ENCODE measurements at regions not wholly inside any gene's neighbourhood (a gene's known extent, or its start where the extent isn't known, plus 50 kb on each side); places are given as distances from the start of the nearest gene placed in this dataset.

DNA sequence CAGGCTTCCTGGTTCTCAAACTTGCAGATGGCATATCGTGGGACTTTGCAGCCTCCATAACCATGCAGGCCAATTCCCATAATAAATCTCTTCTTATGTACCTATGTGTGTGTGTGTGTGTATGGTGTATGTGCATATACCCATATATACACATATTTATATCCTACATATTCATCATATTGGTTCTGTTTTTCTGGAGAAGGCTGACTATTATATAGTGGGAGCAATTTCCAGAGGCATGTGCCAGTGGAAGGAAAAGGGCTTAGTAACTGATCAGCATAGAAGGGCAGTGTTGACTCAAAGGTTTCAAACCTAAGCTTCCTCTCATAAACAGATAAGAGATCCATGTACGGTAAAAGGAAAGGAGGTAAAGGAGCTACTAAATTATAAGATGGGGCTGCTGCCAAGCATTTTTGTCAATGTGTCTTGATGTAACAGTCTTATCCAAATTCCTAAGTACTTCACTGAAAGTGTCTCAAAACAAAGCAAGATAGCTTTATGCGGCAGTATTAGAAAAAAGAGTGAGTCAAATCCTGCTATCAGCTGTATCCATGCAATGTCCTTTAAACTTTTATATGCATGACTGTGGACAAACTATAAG is 432.1 kb downstream of the TBC1D4 start:
- no peak overlapping the region for H2AFZ ChIP-seq (ENCODE audit: control insufficient read depth, low read depth, low read length)
- no peak for FAIRE-seq
- H3K9ac ChIP-seq (ENCODE audit: control insufficient read depth, insufficient read depth, low read length): no peak overlapping the region
- no peaks in the 10 kb centered on the region for H3K4me1 ChIP-seq (ENCODE audit: control insufficient read depth, insufficient read depth, low read length)
- intact Hi-C loops (cut with micrococcal nuclease; ENCODE audit: unreplicated experiment) (no loop called here), in situ Hi-C loops (cut with MboI) (no loop called here)
- H3K4me2 ChIP-seq (ENCODE audit: control insufficient read depth, insufficient read depth): no peak overlapping the region
- ChIA-PET SMC1A (ENCODE audit: uncharacterized antibody, unreplicated experiment) (no interaction called here), POLR2A (no interaction called here), CTCF (interaction anchor here (1.5 kb wide), 1 partner anchor 11 kb away, joined by 3 read pairs; no protein-coding TSS in a partner anchor), RAD21 (ENCODE audit: unreplicated experiment) (no interaction called here)
- H4K20me1 ChIP-seq (ENCODE audit: control insufficient read depth, insufficient read depth): no peaks in the 10 kb centered on the region
- BruUV-seq (replicated peaks): no TSS peak
- H3K27ac ChIP-seq (ENCODE audit: control insufficient read depth, insufficient read depth): no peak overlapping the region
- TF ChIP-seq RUNX3 (IDR thresholded peaks at IDR 0.05; ENCODE audit: low read length): no peak
- TF ChIP-seq, protein P1, sequence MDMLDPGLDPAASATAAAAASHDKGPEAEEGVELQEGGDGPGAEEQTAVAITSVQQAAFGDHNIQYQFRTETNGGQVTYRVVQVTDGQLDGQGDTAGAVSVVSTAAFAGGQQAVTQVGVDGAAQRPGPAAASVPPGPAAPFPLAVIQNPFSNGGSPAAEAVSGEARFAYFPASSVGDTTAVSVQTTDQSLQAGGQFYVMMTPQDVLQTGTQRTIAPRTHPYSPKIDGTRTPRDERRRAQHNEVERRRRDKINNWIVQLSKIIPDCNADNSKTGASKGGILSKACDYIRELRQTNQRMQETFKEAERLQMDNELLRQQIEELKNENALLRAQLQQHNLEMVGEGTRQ (IDR thresholded peaks at IDR 0.05; ENCODE audit: borderline replicate concordance, low read depth, low read length): no peak
- no peak for TF ChIP-seq IKZF1 (conservative IDR thresholded peaks at IDR 0.05)
- no peak for TF ChIP-seq RB1 (IDR thresholded peaks at IDR 0.05; ENCODE audit: borderline replicate concordance)
- 50% methylated on average over 3 of the region's 3 CpGs for WGBS (ENCODE audit: insufficient coverage, insufficient replicate concordance, low lambda C conversion rate, missing lambda C conversion rate)
- H3K9me3 ChIP-seq (replicated peaks; ENCODE audit: control insufficient read depth, insufficient read depth, low read length): no peaks in the 10 kb centered on the region
- H3K4me3 ChIP-seq: no peak overlapping the region
- ATAC-seq: no peak
- DNase-seq (ENCODE audit: low read depth, low spot score): no peak
- no peaks in the 10 kb centered on the region for H3K36me3 ChIP-seq (ENCODE audit: control insufficient read depth in 2 of 2, insufficient read depth in 2 of 2, low read length in 1 of 2)
- H3K27me3 ChIP-seq (replicated peaks in 1 of 2; ENCODE audit: control insufficient read depth in 2 of 2, insufficient read depth in 2 of 2, low read length in 1 of 2): peaks cover 0 to 2% of the 10 kb centered on the region in 2 experiments; a peak in 1 of 4 replicates
- no peaks in the 10 kb centered on the region for H3K79me2 ChIP-seq (ENCODE audit: control insufficient read depth, insufficient read depth, low read length)

DNA sequence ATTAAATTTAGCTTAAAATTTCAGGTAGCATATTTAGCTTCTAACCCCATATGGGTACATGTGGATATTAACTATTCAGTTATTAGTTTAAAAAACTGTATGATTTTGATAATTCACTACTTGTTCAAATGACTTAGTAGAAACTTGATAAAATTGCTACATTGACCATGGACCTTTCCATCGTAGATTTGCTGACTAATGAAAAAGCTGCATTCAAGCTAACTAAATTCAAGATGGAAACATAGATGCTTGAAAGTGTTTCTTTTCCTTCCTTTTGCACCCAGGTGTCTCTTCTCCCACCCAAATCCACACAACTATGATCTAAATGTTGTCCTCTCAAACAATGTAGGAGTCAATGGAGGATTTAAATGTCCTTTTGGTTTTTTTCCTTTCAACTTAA is 439.2 kb downstream of the TBC1D4 start:
- H3K4me2 ChIP-seq (ENCODE audit: control insufficient read depth, insufficient read depth): no peak overlapping the region
- DNase-seq (ENCODE audit: low read depth, low spot score) (no peak), FAIRE-seq (no peak), ATAC-seq (no peak)
- H2AFZ ChIP-seq (ENCODE audit: control insufficient read depth, low read depth, low read length): no peak overlapping the region
- no peaks in the 10 kb centered on the region for H4K20me1 ChIP-seq (ENCODE audit: control insufficient read depth, insufficient read depth)
- ChIA-PET RAD21 (ENCODE audit: unreplicated experiment) (no interaction called here), CTCF (no interaction called here), POLR2A (no interaction called here), SMC1A (ENCODE audit: uncharacterized antibody, unreplicated experiment) (no interaction called here)
- in situ Hi-C loops (cut with MboI) (no loop called here), intact Hi-C loops (cut with micrococcal nuclease; ENCODE audit: unreplicated experiment) (no loop called here)
- H3K79me2 ChIP-seq (ENCODE audit: control insufficient read depth, insufficient read depth, low read length): no peaks in the 10 kb centered on the region
- H3K9me3 ChIP-seq (replicated peaks; ENCODE audit: control insufficient read depth, insufficient read depth, low read length): no peaks in the 10 kb centered on the region
- H3K4me1 ChIP-seq (ENCODE audit: control insufficient read depth, insufficient read depth, low read length): no peaks in the 10 kb centered on the region
- no peak overlapping the region for H3K27ac ChIP-seq (ENCODE audit: control insufficient read depth, insufficient read depth)
- H3K9ac ChIP-seq (ENCODE audit: control insufficient read depth, insufficient read depth, low read length): no peak overlapping the region
- WGBS (ENCODE audit: insufficient coverage, insufficient replicate concordance, low lambda C conversion rate, missing lambda C conversion rate): 65% methylated on average over 1 of the region's 1 CpG
- no peak overlapping the region for H3K4me3 ChIP-seq
- no peaks in the 10 kb centered on the region for H3K27me3 ChIP-seq (replicated peaks in 1 of 2; ENCODE audit: control insufficient read depth in 2 of 2, insufficient read depth in 2 of 2, low read length in 1 of 2)
- H3K36me3 ChIP-seq (ENCODE audit: control insufficient read depth in 2 of 2, insufficient read depth in 2 of 2, low read length in 1 of 2): no peaks in the 10 kb centered on the region
- BruUV-seq (replicated peaks): no TSS peak
- no peak for TF ChIP-seq ASH2L (IDR thresholded peaks at IDR 0.05; ENCODE audit: borderline replicate concordance, low read depth)
- TF ChIP-seq, protein P2, sequence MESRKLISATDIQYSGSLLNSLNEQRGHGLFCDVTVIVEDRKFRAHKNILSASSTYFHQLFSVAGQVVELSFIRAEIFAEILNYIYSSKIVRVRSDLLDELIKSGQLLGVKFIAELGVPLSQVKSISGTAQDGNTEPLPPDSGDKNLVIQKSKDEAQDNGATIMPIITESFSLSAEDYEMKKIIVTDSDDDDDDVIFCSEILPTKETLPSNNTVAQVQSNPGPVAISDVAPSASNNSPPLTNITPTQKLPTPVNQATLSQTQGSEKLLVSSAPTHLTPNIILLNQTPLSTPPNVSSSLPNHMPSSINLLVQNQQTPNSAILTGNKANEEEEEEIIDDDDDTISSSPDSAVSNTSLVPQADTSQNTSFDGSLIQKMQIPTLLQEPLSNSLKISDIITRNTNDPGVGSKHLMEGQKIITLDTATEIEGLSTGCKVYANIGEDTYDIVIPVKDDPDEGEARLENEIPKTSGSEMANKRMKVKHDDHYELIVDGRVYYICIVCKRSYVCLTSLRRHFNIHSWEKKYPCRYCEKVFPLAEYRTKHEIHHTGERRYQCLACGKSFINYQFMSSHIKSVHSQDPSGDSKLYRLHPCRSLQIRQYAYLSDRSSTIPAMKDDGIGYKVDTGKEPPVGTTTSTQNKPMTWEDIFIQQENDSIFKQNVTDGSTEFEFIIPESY (IDR thresholded peaks at IDR 0.05): no peak
- TF ChIP-seq CHD4 (IDR thresholded peaks at IDR 0.05): no peak
- TF ChIP-seq, protein P3, sequence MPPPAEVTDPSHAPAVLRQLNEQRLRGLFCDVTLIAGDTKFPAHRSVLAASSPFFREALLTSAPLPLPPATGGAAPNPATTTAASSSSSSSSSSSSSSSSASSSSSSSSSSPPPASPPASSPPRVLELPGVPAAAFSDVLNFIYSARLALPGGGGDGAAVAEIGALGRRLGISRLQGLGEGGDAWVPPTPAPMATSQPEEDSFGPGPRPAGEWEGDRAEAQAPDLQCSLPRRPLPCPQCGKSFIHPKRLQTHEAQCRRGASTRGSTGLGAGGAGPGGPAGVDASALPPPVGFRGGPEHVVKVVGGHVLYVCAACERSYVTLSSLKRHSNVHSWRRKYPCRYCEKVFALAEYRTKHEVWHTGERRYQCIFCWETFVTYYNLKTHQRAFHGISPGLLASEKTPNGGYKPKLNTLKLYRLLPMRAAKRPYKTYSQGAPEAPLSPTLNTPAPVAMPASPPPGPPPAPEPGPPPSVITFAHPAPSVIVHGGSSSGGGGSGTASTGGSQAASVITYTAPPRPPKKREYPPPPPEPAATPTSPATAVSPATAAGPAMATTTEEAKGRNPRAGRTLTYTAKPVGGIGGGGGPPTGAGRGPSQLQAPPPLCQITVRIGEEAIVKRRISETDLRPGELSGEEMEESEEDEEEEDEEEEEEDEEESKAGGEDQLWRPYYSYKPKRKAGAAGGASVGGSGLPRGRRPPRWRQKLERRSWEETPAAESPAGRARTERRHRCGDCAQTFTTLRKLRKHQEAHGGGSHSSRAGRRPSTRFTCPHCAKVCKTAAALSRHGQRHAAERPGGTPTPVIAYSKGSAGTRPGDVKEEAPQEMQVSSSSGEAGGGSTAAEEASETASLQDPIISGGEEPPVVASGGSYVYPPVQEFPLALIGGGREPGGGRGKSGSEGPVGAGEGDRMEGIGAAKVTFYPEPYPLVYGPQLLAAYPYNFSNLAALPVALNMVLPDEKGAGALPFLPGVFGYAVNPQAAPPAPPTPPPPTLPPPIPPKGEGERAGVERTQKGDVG (CRISPR knock-in tag; IDR thresholded peaks at IDR 0.05): no peak
- TF ChIP-seq, protein P1 (IDR thresholded peaks at IDR 0.05; ENCODE audit: borderline replicate concordance, low read depth, low read length): no peak
- TF ChIP-seq YBX1 (IDR thresholded peaks at IDR 0.05): no peak
- no peak for TF ChIP-seq NBN (IDR thresholded peaks at IDR 0.05)
- no peak for TF ChIP-seq SUZ12 (IDR thresholded peaks at IDR 0.05; ENCODE audit: unreplicated experiment)
